GM12878 (cell line): ENCODE measurements at regions not wholly inside any gene's neighbourhood (a gene's known extent, or its start where the extent isn't known, plus 50 kb on each side); places are given as distances from the start of the nearest gene placed in this dataset.

Experiments
- ATAC-seq: fragments of 200-7000 bp; cut with Tn5 transposase; 3 replicates; pipeline ENCODE4 v1.9.1; 2020; ENCODE audit warnings: mild to moderate bottlenecking, moderate library complexity
- BruUV-seq: library from RNA; stranded (reverse); fragments of 400-500 nt; replicated peaks from 2 replicates; lab custom pipeline; 2021; lab: Mats Ljungman, UMichigan
- CTCF ChIA-PET: fragments of 300-600 bp; sonication (Branson Sonifier 250); formaldehyde crosslinking; extraction: SDS; loops from one replicate; lab custom pipeline; 2021; ENCODE audit warnings: inconsistent platforms; lab: Yijun Ruan, JAX
- POLR2A ChIA-PET: fragments of 350-600 bp; formaldehyde crosslinking; extraction: SDS; loops from one replicate; lab custom pipeline; 2021; ENCODE audit warnings: inconsistent platforms; lab: Charles Lee
- RAD21 ChIA-PET: fragments of 300-600 bp; sonication (Branson Sonifier 250); formaldehyde crosslinking; loops from one replicate; lab custom pipeline; 2023; ENCODE audit warnings: antibody characterized with exemption; ENCODE audit not compliant: unreplicated experiment; lab: Charles Lee
- SMC1A ChIA-PET: fragments of 300-600 bp; sonication (Branson Sonifier 250); formaldehyde crosslinking; loops from one replicate; lab custom pipeline; 2023; ENCODE audit not compliant: unreplicated experiment, uncharacterized antibody; lab: Charles Lee
- DNase-seq: peaks from one replicate; pipeline ENCODE4 v3.0.0-alpha.2; 2011; ENCODE audit warnings: low read depth, low spot score
- FAIRE-seq: peaks from 3 replicates; lab custom pipeline; 2011; peaks lifted over from hg19 to GRCh38; lab: Jason Lieb, UNC
- H2AFZ ChIP-seq: 2 replicates; pipeline ENCODE4 v1.6.0; 2011; ENCODE audit warnings: low read depth, low read length, control low read depth; ENCODE audit not compliant: control insufficient read depth
- H3K27ac ChIP-seq: 2 replicates; pipeline ENCODE4 v1.5.1; 2011; ENCODE audit warnings: control low read depth; ENCODE audit not compliant: control insufficient read depth, insufficient read depth
- H3K27me3 ChIP-seq, 2 experiments: replicated peaks in 1 of 2; 2 replicates each; pipeline versions ENCODE4 v1.6.0 to v1.6.1; 2011; ENCODE audit warnings: low read length in 1 of 2; ENCODE audit not compliant: control insufficient read depth in 2 of 2, insufficient read depth in 2 of 2
- H3K36me3 ChIP-seq, 2 experiments: 2 replicates each; pipeline ENCODE4 v1.5.1; 2011; ENCODE audit warnings: low read length in 1 of 2; ENCODE audit not compliant: control insufficient read depth in 2 of 2, insufficient read depth in 2 of 2
- H3K4me1 ChIP-seq: 2 replicates; pipeline ENCODE4 v1.6.1; 2011; ENCODE audit warnings: mild to moderate bottlenecking, low read length, moderate library complexity, mixed read lengths; ENCODE audit not compliant: control insufficient read depth, insufficient read depth
- H3K4me2 ChIP-seq: 2 replicates; pipeline ENCODE4 v1.6.0; 2011; ENCODE audit warnings: control low read depth; ENCODE audit not compliant: control insufficient read depth, insufficient read depth
- H3K4me3 ChIP-seq: fragments of 200-600 bp; sonication (generic); 2 replicates; pipeline ENCODE4 v1.5.1; 2016
- H3K79me2 ChIP-seq: 2 replicates; pipeline ENCODE4 v1.6.0; 2011; ENCODE audit warnings: low read length; ENCODE audit not compliant: control insufficient read depth, insufficient read depth
- H3K9ac ChIP-seq: 2 replicates; pipeline ENCODE4 v1.8.0; 2011; ENCODE audit warnings: low read length, control low read depth, mixed read lengths; ENCODE audit not compliant: control insufficient read depth, insufficient read depth
- H3K9me3 ChIP-seq: replicated peaks from 3 replicates; pipeline ENCODE4 v1.5.1; 2011; ENCODE audit warnings: mild to moderate bottlenecking, low read length; ENCODE audit not compliant: control insufficient read depth, insufficient read depth
- H4K20me1 ChIP-seq: 2 replicates; pipeline ENCODE4 v1.6.0; 2011; ENCODE audit not compliant: control insufficient read depth, insufficient read depth
- BHLHE40 ChIP-seq, 2 experiments: fragments of 450-650 bp in 1 of 2; IDR thresholded peaks; 2 replicates each; pipeline ENCODE4 v1.6.1; 2011 to 2017; ENCODE audit warnings: low read depth in 2 of 2, borderline replicate concordance in 1 of 2, improper control_type of control experiment in 1 of 2, low read length in 1 of 2, mild to moderate bottlenecking in 1 of 2
- CBX5 ChIP-seq: sonication (generic); IDR thresholded peaks from 2 replicates; pipeline ENCODE4 v1.6.1; 2016; ENCODE audit warnings: low read depth, moderate library complexity, mild to moderate bottlenecking, inconsistent platforms
- JUNB ChIP-seq: IDR thresholded peaks from 2 replicates; pipeline ENCODE4 v1.6.1; 2016; ENCODE audit warnings: antibody characterized with exemption, mild to moderate bottlenecking
- RAD51 ChIP-seq: fragments of 450-650 bp; IDR thresholded peaks from 2 replicates; pipeline ENCODE4 v1.6.1; 2016; ENCODE audit warnings: moderate library complexity, mild to moderate bottlenecking, inconsistent platforms
- TAF1 ChIP-seq: IDR thresholded peaks from 2 replicates; pipeline ENCODE4 v1.6.1; 2011; ENCODE audit warnings: mild to moderate bottlenecking, low read depth, low read length, borderline replicate concordance
- USF1 ChIP-seq: IDR thresholded peaks from 2 replicates; pipeline ENCODE4 v1.6.1; 2011; ENCODE audit warnings: borderline replicate concordance, low read depth, mild to moderate bottlenecking, moderate library complexity, mixed read lengths, low read length; ENCODE audit not compliant: insufficient read depth; ENCODE audit errors: extremely low read length
- WRNIP1 ChIP-seq: IDR thresholded peaks from 2 replicates; pipeline ENCODE4 v1.6.1; 2011; ENCODE audit warnings: low read depth, low read length, improper control_type of control experiment, borderline replicate concordance
- YBX1 ChIP-seq: fragments of 450-650 bp; IDR thresholded peaks from 2 replicates; pipeline ENCODE4 v1.6.1; 2016; ENCODE audit warnings: antibody characterized with exemption
- WGBS: methylation state at CpG from one replicate; pipeline ENCODE4 v1.1.6; 2016; ENCODE audit warnings: low lambda C conversion rate; ENCODE audit not compliant: insufficient replicate concordance, insufficient coverage; ENCODE audit errors: missing lambda C conversion rate; 5-methylcytosine and 5-hydroxymethylcytosine counted together
- in situ Hi-C: fragments of 300-500 bp; cut with MboI; formaldehyde crosslinking; loops from 9 replicates; pipeline ENCODE4 v1.14.3; 2018; ENCODE audit warnings: mixed read lengths
- intact Hi-C: fragments of 100-400 bp; cut with micrococcal nuclease; formaldehyde crosslinking; loops from one replicate; pipeline ENCODE4 v1.14.2; 2022; ENCODE audit not compliant: unreplicated experiment
- TF ChIP-seq, protein P1 (sequence below): fragments of 450-650 bp; IDR thresholded peaks from 2 replicates; pipeline ENCODE4 v1.6.1; 2017; ENCODE audit warnings: mild to moderate bottlenecking, moderate library complexity

GRCh38 chr12:93000026-93000425 lies 70.9 kb upstream of the EEA1 start:
- CTCF ChIA-PET: interaction anchor here (1.2 kb wide), 1 partner anchor 9 kb away, joined by 3 read pairs; no protein-coding TSS in a partner anchor
- H3K36me3 ChIP-seq: no peaks in the 10 kb centered on the region; a peak in 1 of 4 replicates
- in situ Hi-C loops: no loop called here
- no peak overlapping the region for H3K4me3 ChIP-seq
- SMC1A ChIA-PET: no interaction called here
- POLR2A ChIA-PET: no interaction called here
- intact Hi-C loops: no loop called here
- DNase-seq (no peak), FAIRE-seq (no peak), ATAC-seq (no peak)
- no peak overlapping the region for H3K9ac ChIP-seq
- H3K27me3 ChIP-seq: no peaks in the 10 kb centered on the region
- WGBS: 67% methylated on average over 5 of the region's 5 CpGs
- RAD21 ChIA-PET: no interaction called here
- H2AFZ ChIP-seq: no peak overlapping the region
- no peak for TF ChIP-seq CBX5
- no peak for TF ChIP-seq RAD51
- no peak for TF ChIP-seq YBX1
- TF ChIP-seq TAF1: no peak
- no peak for TF ChIP-seq JUNB
- TF ChIP-seq, protein P1, sequence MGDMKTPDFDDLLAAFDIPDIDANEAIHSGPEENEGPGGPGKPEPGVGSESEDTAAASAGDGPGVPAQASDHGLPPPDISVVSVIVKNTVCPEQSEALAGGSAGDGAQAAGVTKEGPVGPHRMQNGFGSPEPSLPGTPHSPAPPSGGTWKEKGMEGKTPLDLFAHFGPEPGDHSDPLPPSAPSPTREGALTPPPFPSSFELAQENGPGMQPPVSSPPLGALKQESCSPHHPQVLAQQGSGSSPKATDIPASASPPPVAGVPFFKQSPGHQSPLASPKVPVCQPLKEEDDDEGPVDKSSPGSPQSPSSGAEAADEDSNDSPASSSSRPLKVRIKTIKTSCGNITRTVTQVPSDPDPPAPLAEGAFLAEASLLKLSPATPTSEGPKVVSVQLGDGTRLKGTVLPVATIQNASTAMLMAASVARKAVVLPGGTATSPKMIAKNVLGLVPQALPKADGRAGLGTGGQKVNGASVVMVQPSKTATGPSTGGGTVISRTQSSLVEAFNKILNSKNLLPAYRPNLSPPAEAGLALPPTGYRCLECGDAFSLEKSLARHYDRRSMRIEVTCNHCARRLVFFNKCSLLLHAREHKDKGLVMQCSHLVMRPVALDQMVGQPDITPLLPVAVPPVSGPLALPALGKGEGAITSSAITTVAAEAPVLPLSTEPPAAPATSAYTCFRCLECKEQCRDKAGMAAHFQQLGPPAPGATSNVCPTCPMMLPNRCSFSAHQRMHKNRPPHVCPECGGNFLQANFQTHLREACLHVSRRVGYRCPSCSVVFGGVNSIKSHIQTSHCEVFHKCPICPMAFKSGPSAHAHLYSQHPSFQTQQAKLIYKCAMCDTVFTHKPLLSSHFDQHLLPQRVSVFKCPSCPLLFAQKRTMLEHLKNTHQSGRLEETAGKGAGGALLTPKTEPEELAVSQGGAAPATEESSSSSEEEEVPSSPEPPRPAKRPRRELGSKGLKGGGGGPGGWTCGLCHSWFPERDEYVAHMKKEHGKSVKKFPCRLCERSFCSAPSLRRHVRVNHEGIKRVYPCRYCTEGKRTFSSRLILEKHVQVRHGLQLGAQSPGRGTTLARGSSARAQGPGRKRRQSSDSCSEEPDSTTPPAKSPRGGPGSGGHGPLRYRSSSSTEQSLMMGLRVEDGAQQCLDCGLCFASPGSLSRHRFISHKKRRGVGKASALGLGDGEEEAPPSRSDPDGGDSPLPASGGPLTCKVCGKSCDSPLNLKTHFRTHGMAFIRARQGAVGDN: no peak
- TF ChIP-seq USF1: no peak
- TF ChIP-seq BHLHE40 (IDR thresholded peaks at IDR 0.05; ENCODE audit: borderline replicate concordance in 1 of 2, low read depth in 2 of 2, low read length in 1 of 2): no peak
- TF ChIP-seq WRNIP1: no peak
- H3K4me2 ChIP-seq: no peak overlapping the region
- no TSS peak for BruUV-seq
- peaks cover 12% of the 10 kb centered on the region for H3K4me1 ChIP-seq
- no peaks in the 10 kb centered on the region for H3K79me2 ChIP-seq
- H3K27ac ChIP-seq: no peak overlapping the region
- H4K20me1 ChIP-seq: no peaks in the 10 kb centered on the region
- no peaks in the 10 kb centered on the region for H3K9me3 ChIP-seq
